ENCODE measurements at regions not wholly inside any gene's neighbourhood (a gene's known extent, or its start where the extent isn't known, plus 50 kb on each side); places are given as distances from the start of the nearest gene placed in this dataset.

DNA sequence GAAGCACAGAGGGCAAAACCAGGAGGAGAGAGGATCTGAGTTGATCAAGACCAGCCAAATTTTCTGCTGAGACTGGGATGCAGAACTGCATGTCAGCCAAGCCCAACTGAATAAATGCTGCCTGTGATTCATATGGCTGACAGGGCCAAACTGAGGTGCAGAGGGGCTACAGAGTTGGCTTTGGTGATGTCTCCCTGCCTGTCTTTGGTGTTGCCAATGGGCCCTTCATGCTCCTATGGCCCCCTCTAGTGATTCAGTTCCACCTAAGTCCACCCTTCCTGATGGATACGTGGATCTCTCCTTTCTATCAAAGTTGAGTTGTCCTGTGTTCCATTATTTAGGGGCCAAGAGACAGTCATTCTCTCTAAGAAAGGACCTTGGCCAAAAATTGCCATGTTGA lies 163.6 kb upstream of the TLE4 start:
- no peak for TF ChIP-seq POLR2A (IDR thresholded peaks at IDR 0.05)
- TF ChIP-seq, protein P1, sequence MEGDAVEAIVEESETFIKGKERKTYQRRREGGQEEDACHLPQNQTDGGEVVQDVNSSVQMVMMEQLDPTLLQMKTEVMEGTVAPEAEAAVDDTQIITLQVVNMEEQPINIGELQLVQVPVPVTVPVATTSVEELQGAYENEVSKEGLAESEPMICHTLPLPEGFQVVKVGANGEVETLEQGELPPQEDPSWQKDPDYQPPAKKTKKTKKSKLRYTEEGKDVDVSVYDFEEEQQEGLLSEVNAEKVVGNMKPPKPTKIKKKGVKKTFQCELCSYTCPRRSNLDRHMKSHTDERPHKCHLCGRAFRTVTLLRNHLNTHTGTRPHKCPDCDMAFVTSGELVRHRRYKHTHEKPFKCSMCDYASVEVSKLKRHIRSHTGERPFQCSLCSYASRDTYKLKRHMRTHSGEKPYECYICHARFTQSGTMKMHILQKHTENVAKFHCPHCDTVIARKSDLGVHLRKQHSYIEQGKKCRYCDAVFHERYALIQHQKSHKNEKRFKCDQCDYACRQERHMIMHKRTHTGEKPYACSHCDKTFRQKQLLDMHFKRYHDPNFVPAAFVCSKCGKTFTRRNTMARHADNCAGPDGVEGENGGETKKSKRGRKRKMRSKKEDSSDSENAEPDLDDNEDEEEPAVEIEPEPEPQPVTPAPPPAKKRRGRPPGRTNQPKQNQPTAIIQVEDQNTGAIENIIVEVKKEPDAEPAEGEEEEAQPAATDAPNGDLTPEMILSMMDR (IDR thresholded peaks at IDR 0.05), result no peak
